PC-3 (cell line): ENCODE measurements at regions not wholly inside any gene's neighbourhood (a gene's known extent, or its start where the extent isn't known, plus 50 kb on each side); places are given as distances from the start of the nearest gene placed in this dataset.

Experiments
- ATAC-seq: fragments of 200-7000 bp; cut with Tn5 transposase; 2 replicates; pipeline ENCODE4 v1.9.1; 2020; ENCODE audit warnings: mild to moderate bottlenecking, moderate library complexity
- BruUV-seq: library from RNA; stranded (reverse); fragments of 400-500 nt; replicated peaks from 2 replicates; lab custom pipeline; 2021; lab: Mats Ljungman, UMichigan
- CTCF ChIA-PET: fragments of 300-600 bp; sonication (Branson Sonifier 250); formaldehyde crosslinking; loops from one replicate; lab custom pipeline; 2022; ENCODE audit warnings: antibody characterized with exemption; lab: Charles Lee
- POLR2A ChIA-PET: fragments of 300-600 bp; sonication (Branson Sonifier 250); formaldehyde crosslinking; loops from one replicate; lab custom pipeline; 2022; ENCODE audit warnings: antibody characterized with exemption; ENCODE audit not compliant: unreplicated experiment; lab: Charles Lee
- DNase-seq: peaks from one replicate; pipeline ENCODE4 v3.0.0-alpha.2; 2015
- H2AFZ ChIP-seq: fragments of 300-600 bp; sonication (generic); 2 replicates; pipeline ENCODE4 v1.6.0; 2016; ENCODE audit warnings: antibody characterized with exemption, low read length
- H3F3A ChIP-seq: fragments of 300-600 bp; sonication (generic); one replicate; pipeline ENCODE4 v1.6.0; 2017; ENCODE audit warnings: antibody characterized with exemption, low read length, control low read depth, mild to moderate bottlenecking; ENCODE audit not compliant: unreplicated experiment
- H3K27ac ChIP-seq: fragments of 300-600 bp; sonication (generic); 2 replicates; pipeline ENCODE4 v1.5.1; 2016; ENCODE audit warnings: mild to moderate bottlenecking, low read length
- H3K27me3 ChIP-seq: fragments of 300-600 bp; sonication (generic); 2 replicates; pipeline ENCODE4 v1.6.1; 2016; ENCODE audit warnings: low read length, mixed read lengths
- H3K36me3 ChIP-seq: fragments of 300-600 bp; sonication (generic); 2 replicates; pipeline ENCODE4 v1.6.1; 2016; ENCODE audit warnings: low read depth, mixed run types, low read length, mixed read lengths
- H3K4me1 ChIP-seq: fragments of 300-600 bp; sonication (generic); 2 replicates; pipeline ENCODE4 v1.5.1; 2016; ENCODE audit warnings: low read length; ENCODE audit not compliant: insufficient read depth
- H3K4me2 ChIP-seq: fragments of 300-600 bp; sonication (generic); 2 replicates; pipeline ENCODE4 v1.6.0; 2016; ENCODE audit warnings: low read length
- H3K4me3 ChIP-seq: fragments of 300-600 bp; sonication (generic); 2 replicates; pipeline ENCODE4 v1.5.1; 2016; ENCODE audit warnings: mild to moderate bottlenecking, low read length, mixed read lengths
- H3K79me2 ChIP-seq: fragments of 300-600 bp; sonication (generic); 2 replicates; pipeline ENCODE4 v1.6.1; 2017; ENCODE audit warnings: low read length, mixed read lengths
- H3K9ac ChIP-seq: fragments of 300-600 bp; sonication (generic); 2 replicates; pipeline ENCODE4 v1.6.0; 2016; ENCODE audit warnings: mild to moderate bottlenecking, low read length
- H3K9me2 ChIP-seq: fragments of 300-600 bp; sonication (generic); replicated peaks from 2 replicates; pipeline ENCODE4 v1.6.1; 2016; ENCODE audit warnings: mixed run types, low read length, mixed read lengths
- H3K9me3 ChIP-seq: fragments of 300-600 bp; sonication (generic); 2 replicates; pipeline ENCODE4 v1.6.1; 2016; ENCODE audit warnings: low read length, mixed read lengths
- H4K20me1 ChIP-seq: fragments of 300-600 bp; sonication (generic); 2 replicates; pipeline ENCODE4 v1.6.1; 2016; ENCODE audit warnings: low read length, mixed read lengths
- EZH2 ChIP-seq: fragments of 300-600 bp; sonication (generic); IDR thresholded peaks from one replicate; pipeline ENCODE4 v1.6.1; 2017; ENCODE audit warnings: antibody characterized with exemption, mild to moderate bottlenecking, low read length; ENCODE audit not compliant: unreplicated experiment
- EZH2phosphoT487 ChIP-seq: fragments of 300-600 bp; sonication (generic); IDR thresholded peaks from 2 replicates; pipeline ENCODE4 v1.6.1; 2018; ENCODE audit warnings: mild to moderate bottlenecking, antibody characterized with exemption, low read length, borderline replicate concordance
- intact Hi-C: fragments of 100-400 bp; cut with micrococcal nuclease; formaldehyde crosslinking; loops from 2 replicates; pipeline ENCODE4 v1.9.0; 2023
- TF ChIP-seq, protein P1 (sequence below): fragments of 300-600 bp; sonication (generic); conservative IDR thresholded peaks from 2 replicates; pipeline ENCODE4 v1.5.1; 2017; ENCODE audit warnings: antibody characterized with exemption, low read depth, mild to moderate bottlenecking, low read length

DNA sequence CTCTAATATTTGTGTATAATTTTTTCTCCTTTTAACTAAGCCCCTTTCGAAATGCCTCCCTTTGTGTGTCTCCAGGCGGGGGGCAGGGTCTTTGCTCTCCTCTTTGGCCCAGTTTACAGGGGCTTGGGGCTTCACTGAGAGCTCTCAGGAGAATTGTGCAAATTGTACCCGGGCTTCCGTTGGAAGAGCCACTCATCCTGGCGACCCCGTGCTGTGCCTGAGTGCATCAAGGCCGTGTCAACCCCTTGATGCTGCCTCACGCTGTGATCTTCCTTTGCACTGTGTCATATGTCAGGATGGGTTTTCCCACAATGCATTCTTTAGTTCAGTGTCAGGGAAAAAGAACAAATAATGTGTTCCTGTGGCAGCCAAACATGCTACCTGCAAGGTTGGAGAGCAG is 118.0 kb upstream of the POU3F2 start:
- POLR2A ChIA-PET = no interaction called here
- Histone ChIP-seq H4K20me1 (no peaks in the 10 kb centered on the region), H3K9me2 (no peaks in the 10 kb centered on the region), H3K27ac (no peak overlapping the region), H2AFZ (no peak overlapping the region), H3K27me3 (peaks cover 47% of the 10 kb centered on the region), H3K79me2 (no peaks in the 10 kb centered on the region), H3K36me3 (no peaks in the 10 kb centered on the region), H3K4me3 (no peak overlapping the region), H3F3A (no peaks in the 10 kb centered on the region), H3K4me2 (no peak overlapping the region), H3K9ac (no peak overlapping the region), H3K9me3 (no peaks in the 10 kb centered on the region), H3K4me1 (no peaks in the 10 kb centered on the region)
- DNase-seq = no peak
- TF ChIP-seq, protein P1, sequence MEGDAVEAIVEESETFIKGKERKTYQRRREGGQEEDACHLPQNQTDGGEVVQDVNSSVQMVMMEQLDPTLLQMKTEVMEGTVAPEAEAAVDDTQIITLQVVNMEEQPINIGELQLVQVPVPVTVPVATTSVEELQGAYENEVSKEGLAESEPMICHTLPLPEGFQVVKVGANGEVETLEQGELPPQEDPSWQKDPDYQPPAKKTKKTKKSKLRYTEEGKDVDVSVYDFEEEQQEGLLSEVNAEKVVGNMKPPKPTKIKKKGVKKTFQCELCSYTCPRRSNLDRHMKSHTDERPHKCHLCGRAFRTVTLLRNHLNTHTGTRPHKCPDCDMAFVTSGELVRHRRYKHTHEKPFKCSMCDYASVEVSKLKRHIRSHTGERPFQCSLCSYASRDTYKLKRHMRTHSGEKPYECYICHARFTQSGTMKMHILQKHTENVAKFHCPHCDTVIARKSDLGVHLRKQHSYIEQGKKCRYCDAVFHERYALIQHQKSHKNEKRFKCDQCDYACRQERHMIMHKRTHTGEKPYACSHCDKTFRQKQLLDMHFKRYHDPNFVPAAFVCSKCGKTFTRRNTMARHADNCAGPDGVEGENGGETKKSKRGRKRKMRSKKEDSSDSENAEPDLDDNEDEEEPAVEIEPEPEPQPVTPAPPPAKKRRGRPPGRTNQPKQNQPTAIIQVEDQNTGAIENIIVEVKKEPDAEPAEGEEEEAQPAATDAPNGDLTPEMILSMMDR = no peak
- TF ChIP-seq EZH2 = no peak
- TF ChIP-seq EZH2phosphoT487 = no peak
- intact Hi-C loops = no loop called here
- CTCF ChIA-PET = no interaction called here
- BruUV-seq = no TSS peak
- ATAC-seq = no peak

DNA sequence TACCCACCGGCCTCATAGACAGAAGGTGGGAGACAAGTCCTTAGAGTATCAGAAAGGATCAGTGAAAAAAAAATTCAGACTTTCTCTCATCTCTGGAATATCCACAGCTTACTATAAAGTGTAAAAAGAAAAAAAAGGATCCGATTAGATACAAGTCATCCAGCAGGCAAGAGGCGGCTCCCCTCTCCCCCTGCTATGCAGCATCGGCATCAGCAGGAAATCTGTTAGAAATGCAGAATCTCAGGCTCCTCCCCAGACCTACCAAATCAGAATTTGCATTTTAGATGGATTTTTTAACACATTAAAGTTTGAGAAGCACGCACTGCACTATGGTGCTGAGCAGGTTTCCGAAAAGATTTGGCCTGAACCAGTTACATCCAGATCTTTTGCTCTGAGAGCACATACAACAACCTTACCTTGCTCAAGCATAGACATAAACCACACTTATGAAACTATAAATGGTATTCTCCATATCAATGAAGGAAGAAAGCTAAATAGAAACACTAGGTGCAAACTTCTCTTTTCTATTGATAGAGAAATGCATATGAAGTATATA is 117.0 kb upstream of the POU3F2 start:
- Histone ChIP-seq H3K9me2 (no peaks in the 10 kb centered on the region), H3K4me3 (no peak overlapping the region), H3K27me3 (peaks cover 47% of the 10 kb centered on the region), H3K36me3 (no peaks in the 10 kb centered on the region), H3K9me3 (no peaks in the 10 kb centered on the region), H3K4me2 (no peak overlapping the region), H3K27ac (no peak overlapping the region), H3K9ac (no peak overlapping the region), H4K20me1 (no peaks in the 10 kb centered on the region), H2AFZ (no peak overlapping the region), H3K79me2 (no peaks in the 10 kb centered on the region), H3F3A (no peaks in the 10 kb centered on the region), H3K4me1 (no peaks in the 10 kb centered on the region)
- intact Hi-C loops = no loop called here
- no peak for DNase-seq
- ChIA-PET POLR2A (no interaction called here), CTCF (no interaction called here)
- TF ChIP-seq, protein P1 = no peak
- TF ChIP-seq EZH2phosphoT487 = no peak
- TF ChIP-seq EZH2 = no peak
- no TSS peak for BruUV-seq
- ATAC-seq = no peak

DNA sequence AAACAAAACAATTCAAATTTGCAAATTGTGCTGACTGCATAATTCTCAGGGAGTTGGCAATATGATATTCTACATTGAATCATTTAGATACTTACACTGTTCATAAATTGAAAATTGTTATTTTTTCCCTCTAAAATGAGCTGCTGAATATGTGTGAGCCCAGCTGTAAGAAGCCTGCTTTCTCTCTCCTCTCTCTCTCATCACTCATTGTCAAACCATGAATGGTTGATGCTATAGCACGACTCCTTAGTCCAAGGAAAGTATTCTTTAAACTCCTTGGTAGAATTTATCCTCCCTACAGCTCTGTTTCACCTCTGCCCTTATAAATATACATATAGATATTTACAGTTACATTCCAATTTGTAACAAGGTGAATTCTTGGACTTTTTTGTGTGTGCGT is 116.4 kb upstream of the POU3F2 start:
- ChIA-PET CTCF (no interaction called here), POLR2A (no interaction called here)
- TF ChIP-seq EZH2 (no peak), EZH2phosphoT487 (no peak)
- TF ChIP-seq, protein P1 = no peak
- Histone ChIP-seq H3K9me3 (no peaks in the 10 kb centered on the region), H3K4me1 (no peaks in the 10 kb centered on the region), H3K36me3 (no peaks in the 10 kb centered on the region), H3K79me2 (no peaks in the 10 kb centered on the region), H3K4me2 (no peak overlapping the region), H3K9me2 (no peaks in the 10 kb centered on the region), H3F3A (no peaks in the 10 kb centered on the region), H3K4me3 (no peak overlapping the region), H3K27me3 (peaks cover 47% of the 10 kb centered on the region), H3K9ac (no peak overlapping the region), H2AFZ (no peak overlapping the region), H4K20me1 (no peaks in the 10 kb centered on the region), H3K27ac (no peak overlapping the region)
- intact Hi-C loops = no loop called here
- DNase-seq = no peak
- BruUV-seq = no TSS peak
- no peak for ATAC-seq
